NOMO-1 (cell line): ENCODE measurements at regions not wholly inside any gene's neighbourhood (a gene's known extent, or its start where the extent isn't known, plus 50 kb on each side); places are given as distances from the start of the nearest gene placed in this dataset.
A peak's percentile ranks its signal among the peaks of the same experiment; 100 is the strongest.
"Not testable (repeated sequence)": the region's sequence is repeated elsewhere in the genome, so short reads cannot be mapped to it uniquely, and the experiment has no call there.

ENCODE experiments used
- DNase-seq, 2 experiments: peaks; one replicate each; lab custom pipeline; 2025; ENCODE audit not compliant: unreplicated experiment in 2 of 2; lab: John Stamatoyannopoulos, UW

- DNase-seq: no peak
These were observed 1574.7 kb downstream of the STIM2 start for GRCh38 chr4:28435314-28435713.

GRCh38 chr4:28436191-28437080 lies 1575.8 kb downstream of the STIM2 start:
- DNase-seq: no peak

- no peak for DNase-seq
These were observed 1582.7 kb downstream of the STIM2 start for GRCh38 chr4:28443371-28443770.

GRCh38 chr4:28443801-28444412 lies 1583.3 kb downstream of the STIM2 start:
- DNase-seq: no peak

- DNase-seq: no peak
These were observed 1584.3 kb downstream of the STIM2 start for GRCh38 chr4:28444886-28445496.

- DNase-seq: no peak
These were observed 1588.4 kb downstream of the STIM2 start for GRCh38 chr4:28449085-28449484.

- DNase-seq: no peak
These were observed 1590.7 kb downstream of the STIM2 start for GRCh38 chr4:28451346-28451745.

GRCh38 chr4:28462766-28463700 lies 1602.4 kb downstream of the STIM2 start:
- DNase-seq: no peak

GRCh38 chr4:28464823-28465222 lies 1604.2 kb downstream of the STIM2 start:
- DNase-seq: no peak

- not testable (repeated sequence) for DNase-seq
These were observed 1606.2 kb downstream of the STIM2 start for GRCh38 chr4:28466886-28467285.

- DNase-seq: no peak
These were observed 1608.7 kb downstream of the STIM2 start for GRCh38 chr4:28469387-28469786.

- DNase-seq: no peak
These were observed 1609.2 kb downstream of the STIM2 start for GRCh38 chr4:28469886-28470285.

GRCh38 chr4:28475381-28475780 lies 1614.7 kb downstream of the STIM2 start:
- DNase-seq: no peak

GRCh38 chr4:28479666-28480065 lies 1619.0 kb downstream of the STIM2 start:
- DNase-seq: no peak

- DNase-seq: no peak
These were observed 1620.9 kb downstream of the STIM2 start for GRCh38 chr4:28481565-28481964.

GRCh38 chr4:28482580-28483270 lies 1622.1 kb downstream of the STIM2 start:
- DNase-seq: no peak

GRCh38 chr4:28488021-28488420 lies 1627.4 kb downstream of the STIM2 start:
- DNase-seq: no peak

GRCh38 chr4:28490669-28491068 lies 1630.0 kb downstream of the STIM2 start:
- no peak for DNase-seq

- DNase-seq: no peak
These were observed 1644.4 kb downstream of the STIM2 start for GRCh38 chr4:28505064-28505463.

GRCh38 chr4:28508636-28509035 lies 1648.0 kb downstream of the STIM2 start:
- DNase-seq: peak in 1 of 2 experiments; percentile 20
